SK-N-SH (cell line): ENCODE measurements at regions not wholly inside any gene's neighbourhood (a gene's known extent, or its start where the extent isn't known, plus 50 kb on each side); places are given as distances from the start of the nearest gene placed in this dataset.

Source experiments
- CTCF ChIP-seq: fragments of 200-600 bp; sonication (generic); IDR thresholded peaks from 2 replicates; pipeline ENCODE4 v1.6.1; 2017; ENCODE audit warnings: antibody characterized with exemption, mild to moderate bottlenecking, moderate library complexity
- EP300 ChIP-seq, 2 experiments: IDR thresholded peaks; 2 replicates each; pipeline versions ENCODE4 v1.4.0 to v1.6.1; 2012; ENCODE audit warnings: borderline replicate concordance in 1 of 2, low read depth in 1 of 2, low read length in 1 of 2
- FOXJ3 ChIP-seq: sonication (generic); formaldehyde crosslinking; IDR thresholded peaks from 2 replicates; pipeline ENCODE4 v1.5.1; 2020; ENCODE audit warnings: mild to moderate bottlenecking, missing genetic modification reagents
- MEF2A ChIP-seq: IDR thresholded peaks from 2 replicates; pipeline ENCODE4 v1.4.0; 2012; ENCODE audit warnings: low read depth, borderline replicate concordance
- RCOR1 ChIP-seq: fragments of 150-350 bp; IDR thresholded peaks from 2 replicates; pipeline ENCODE4 v1.6.1; 2017; ENCODE audit warnings: antibody characterized with exemption, low read length
- RFX5 ChIP-seq: IDR thresholded peaks from 2 replicates; pipeline ENCODE4 v1.6.1; 2012; ENCODE audit warnings: mild to moderate bottlenecking, improper control_type of control experiment, low read length

GRCh38 chr12:89789862-89790261, 81.2 kb upstream of the ATP2B1 start:
- no peak for TF ChIP-seq CTCF
- TF ChIP-seq RCOR1 = no peak
- TF ChIP-seq RFX5 = no peak
- no peak for TF ChIP-seq FOXJ3
- TF ChIP-seq EP300 (IDR thresholded peaks at IDR 0.05; ENCODE audit: borderline replicate concordance in 1 of 2, low read depth in 1 of 2, low read length in 1 of 2) = no peak
- no peak for TF ChIP-seq MEF2A
